GM12892 (cell line): ENCODE measurements at regions not wholly inside any gene's neighbourhood (a gene's known extent, or its start where the extent isn't known, plus 50 kb on each side); places are given as distances from the start of the nearest gene placed in this dataset.

Source experiments
- POLR2A ChIP-seq: IDR thresholded peaks from 2 replicates; pipeline ENCODE4 v1.6.1; 2011; ENCODE audit warnings: low read depth, low read length, control low read depth
- POLR2AphosphoS5 ChIP-seq: IDR thresholded peaks from 2 replicates; pipeline ENCODE4 v1.6.1; 2011; ENCODE audit warnings: low read depth, low read length, control low read depth

- TF ChIP-seq POLR2A (no peak), POLR2AphosphoS5 (no peak)
These were observed 101.2 kb upstream of the SCEL start for GRCh38 chr13:77434289-77434688.
